ENCODE measurements at regions not wholly inside any gene's neighbourhood (a gene's known extent, or its start where the extent isn't known, plus 50 kb on each side); places are given as distances from the start of the nearest gene placed in this dataset.
A peak's percentile ranks its signal among the peaks of the same experiment; 100 is the strongest.

- no peaks in the 10 kb centered on the region for H3K36me3 ChIP-seq (ENCODE audit: insufficient read depth, low read length)
- H2AFZ ChIP-seq (ENCODE audit: low read length): no peak overlapping the region
- no peaks in the 10 kb centered on the region for H3F3A ChIP-seq (ENCODE audit: low read depth)
- no peaks in the 10 kb centered on the region for H3K79me2 ChIP-seq (ENCODE audit: insufficient read depth, low read length)
- no peak overlapping the region for H3K4me2 ChIP-seq (ENCODE audit: low read depth, low read length, poor library complexity, severe bottlenecking)
- H3K9me2 ChIP-seq (replicated peaks; ENCODE audit: low read depth, low read length): no peaks in the 10 kb centered on the region
- no peak for TF ChIP-seq EZH2phosphoT487 (IDR thresholded peaks at IDR 0.05; ENCODE audit: borderline replicate concordance)
- TF ChIP-seq CTCF (conservative IDR thresholded peaks at IDR 0.05; ENCODE audit: low read length): no peak
- no peaks in the 10 kb centered on the region for H3K9me3 ChIP-seq (ENCODE audit: insufficient read depth, low read depth, low read length)
- H3K27me3 ChIP-seq (ENCODE audit: insufficient read depth, low read length, poor library complexity, severe bottlenecking): no peaks in the 10 kb centered on the region
- no peak overlapping the region for H3K4me3 ChIP-seq (ENCODE audit: low read length, poor library complexity, severe bottlenecking)
- H4K20me1 ChIP-seq (ENCODE audit: insufficient read depth, low read length, poor library complexity, severe bottlenecking): no peaks in the 10 kb centered on the region
- no peak overlapping the region for H3K9ac ChIP-seq (ENCODE audit: low read depth, low read length, poor library complexity, severe bottlenecking)
- H3K4me1 ChIP-seq (ENCODE audit: insufficient read depth, low read length, poor library complexity, severe bottlenecking): peaks cover 16% of the 10 kb centered on the region
These were observed 267.9 kb upstream of the CCL2 start for GRCh38 chr17:33987162-33987561.

DNA sequence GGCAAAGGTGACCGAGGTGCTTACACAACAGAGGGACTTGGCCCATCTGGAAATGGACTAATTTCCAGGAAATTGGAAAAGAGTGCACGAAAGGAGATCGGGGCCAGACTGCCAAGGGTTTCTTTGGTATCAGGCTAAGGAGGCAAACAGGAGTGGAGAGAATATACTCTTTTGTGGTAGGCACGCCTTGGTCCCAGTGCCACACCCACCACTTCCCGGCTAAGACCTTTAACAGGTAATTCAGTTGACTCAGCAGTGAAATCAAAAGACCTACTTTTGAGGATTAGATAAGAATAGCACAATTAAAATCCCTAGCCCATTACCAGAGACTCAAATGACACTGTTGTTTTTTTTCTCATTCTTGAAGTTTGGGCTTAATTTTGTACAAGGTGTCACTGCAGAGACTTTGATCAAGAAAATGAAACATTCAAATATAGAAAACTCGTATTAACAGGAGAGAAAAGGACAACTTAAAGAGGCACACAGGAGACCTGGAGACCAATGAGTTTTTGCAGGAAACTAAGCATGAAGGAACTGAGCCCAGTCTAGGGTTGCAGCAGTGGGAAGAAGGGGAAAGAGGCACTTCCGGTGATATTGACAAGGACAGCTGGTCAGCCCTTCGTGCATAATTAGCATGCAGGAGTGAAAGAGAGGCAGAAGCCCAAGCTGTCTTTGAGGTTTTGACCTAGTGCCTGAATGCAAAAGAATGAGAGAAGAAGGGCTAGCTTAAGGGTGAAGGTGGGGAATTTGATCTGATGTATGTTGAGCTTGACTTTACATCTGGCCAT, 265.5 kb upstream of the CCL2 start:
- H3K9me2 ChIP-seq (replicated peaks; ENCODE audit: low read depth, low read length): no peaks in the 10 kb centered on the region
- no peaks in the 10 kb centered on the region for H4K20me1 ChIP-seq (ENCODE audit: insufficient read depth, low read length, poor library complexity, severe bottlenecking)
- H3K4me3 ChIP-seq (ENCODE audit: low read length, poor library complexity, severe bottlenecking): no peak overlapping the region
- H3K9me3 ChIP-seq (ENCODE audit: insufficient read depth, low read depth, low read length): no peaks in the 10 kb centered on the region
- H3F3A ChIP-seq (ENCODE audit: low read depth): no peaks in the 10 kb centered on the region
- no peak overlapping the region for H3K9ac ChIP-seq (ENCODE audit: low read depth, low read length, poor library complexity, severe bottlenecking)
- H3K27me3 ChIP-seq (ENCODE audit: insufficient read depth, low read length, poor library complexity, severe bottlenecking): no peaks in the 10 kb centered on the region
- H3K79me2 ChIP-seq (ENCODE audit: insufficient read depth, low read length): no peaks in the 10 kb centered on the region
- TF ChIP-seq EZH2phosphoT487 (IDR thresholded peaks at IDR 0.05; ENCODE audit: borderline replicate concordance): no peak
- no peak for TF ChIP-seq CTCF (conservative IDR thresholded peaks at IDR 0.05; ENCODE audit: low read length)
- no peak overlapping the region for H3K4me2 ChIP-seq (ENCODE audit: low read depth, low read length, poor library complexity, severe bottlenecking)
- H3K36me3 ChIP-seq (ENCODE audit: insufficient read depth, low read length): no peaks in the 10 kb centered on the region
- peaks cover 16% of the 10 kb centered on the region for H3K4me1 ChIP-seq (ENCODE audit: insufficient read depth, low read length, poor library complexity, severe bottlenecking)
- no peak overlapping the region for H2AFZ ChIP-seq (ENCODE audit: low read length)

DNA sequence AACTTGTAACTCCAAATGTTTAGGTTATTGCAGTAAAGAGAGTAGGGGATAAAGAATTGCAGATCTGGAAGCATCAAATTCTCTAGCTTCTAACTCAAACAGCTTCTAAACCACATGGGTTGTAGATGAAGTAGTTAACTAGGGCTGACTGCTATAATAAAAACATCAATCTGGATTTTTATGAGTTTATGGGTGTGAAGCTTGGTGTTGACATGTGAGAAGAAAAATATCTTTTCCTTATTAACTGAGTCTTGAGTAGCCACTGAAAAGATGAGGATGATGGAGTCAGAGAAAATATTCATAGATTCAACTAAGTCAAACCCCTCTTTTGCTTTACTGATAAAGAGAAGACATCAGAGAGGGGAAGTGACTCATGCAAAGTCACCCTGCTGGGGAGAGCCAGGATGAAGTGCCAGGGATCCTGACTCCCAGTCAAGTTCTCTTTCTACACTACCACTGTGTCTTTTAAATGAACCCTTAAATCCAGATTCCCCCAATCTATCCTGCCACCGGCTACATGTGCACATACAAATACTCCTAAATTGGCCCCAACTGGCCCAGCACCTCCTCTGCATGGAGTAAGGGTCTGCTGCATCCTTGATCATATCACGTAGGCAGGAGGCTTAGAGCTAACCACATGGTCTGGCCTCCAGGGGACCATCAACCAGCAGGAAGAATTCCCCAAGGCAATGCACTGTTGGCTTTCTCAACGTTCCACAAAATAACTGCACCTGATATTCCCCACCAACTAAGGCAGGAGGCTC, 264.0 kb upstream of the CCL2 start:
- Histone ChIP-seq H2AFZ (ENCODE audit: low read length) (no peak overlapping the region), H3K4me2 (ENCODE audit: low read depth, low read length, poor library complexity, severe bottlenecking) (peak overlapping the region; percentile 50), H3K27me3 (ENCODE audit: insufficient read depth, low read length, poor library complexity, severe bottlenecking) (no peaks in the 10 kb centered on the region)

More for the DNA sequence above, 264.0 kb upstream of the CCL2 start:
- no peaks in the 10 kb centered on the region for H4K20me1 ChIP-seq (ENCODE audit: insufficient read depth, low read length, poor library complexity, severe bottlenecking)
- H3K36me3 ChIP-seq (ENCODE audit: insufficient read depth, low read length): no peaks in the 10 kb centered on the region
- no peaks in the 10 kb centered on the region for H3F3A ChIP-seq (ENCODE audit: low read depth)
- no peak overlapping the region for H3K9ac ChIP-seq (ENCODE audit: low read depth, low read length, poor library complexity, severe bottlenecking)
- TF ChIP-seq CTCF (conservative IDR thresholded peaks at IDR 0.05; ENCODE audit: low read length) (no peak), EZH2phosphoT487 (IDR thresholded peaks at IDR 0.05; ENCODE audit: borderline replicate concordance) (no peak)
- no peaks in the 10 kb centered on the region for H3K9me3 ChIP-seq (ENCODE audit: insufficient read depth, low read depth, low read length)
- no peaks in the 10 kb centered on the region for H3K79me2 ChIP-seq (ENCODE audit: insufficient read depth, low read length)
- no peaks in the 10 kb centered on the region for H3K9me2 ChIP-seq (replicated peaks; ENCODE audit: low read depth, low read length)
- no peak overlapping the region for H3K4me3 ChIP-seq (ENCODE audit: low read length, poor library complexity, severe bottlenecking)
- peaks cover 16% of the 10 kb centered on the region for H3K4me1 ChIP-seq (ENCODE audit: insufficient read depth, low read length, poor library complexity, severe bottlenecking)

All from Loucy (cell line).